OCI-LY7 (cell line): ENCODE measurements at regions not wholly inside any gene's neighbourhood (a gene's known extent, or its start where the extent isn't known, plus 50 kb on each side); places are given as distances from the start of the nearest gene placed in this dataset.

Experiments
- BruUV-seq: library from RNA; stranded (reverse); fragments of 400-500 nt; replicated peaks from 2 replicates; lab custom pipeline; 2021; lab: Mats Ljungman, UMichigan
- CTCF ChIA-PET: fragments of 300-600 bp; sonication (Branson Sonifier 250); formaldehyde crosslinking; loops from one replicate; lab custom pipeline; 2022; ENCODE audit warnings: antibody characterized with exemption; ENCODE audit not compliant: unreplicated experiment; lab: Charles Lee
- POLR2A ChIA-PET: fragments of 300-600 bp; sonication (Branson Sonifier 250); formaldehyde crosslinking; loops from one replicate; lab custom pipeline; 2022; ENCODE audit warnings: antibody characterized with exemption; lab: Charles Lee
- DNase-seq: peaks from one replicate; pipeline ENCODE4 v3.0.0-alpha.2; 2015; ENCODE audit warnings: low spot score
- H2AFZ ChIP-seq: fragments of 200-600 bp; sonication (generic), shearing (Covaris generic); 2 replicates; pipeline ENCODE4 v1.6.1; 2014; ENCODE audit warnings: mild to moderate bottlenecking, antibody characterized with exemption, low read length, moderate library complexity
- H3K27ac ChIP-seq: fragments of 200-600 bp; sonication (generic); 2 replicates; pipeline ENCODE4 v1.5.1; 2014; ENCODE audit warnings: mixed run types, low read depth, mild to moderate bottlenecking, moderate library complexity, low read length, inconsistent platforms; ENCODE audit not compliant: poor library complexity, severe bottlenecking
- H3K36me3 ChIP-seq: fragments of 200-600 bp; sonication (generic); 2 replicates; pipeline ENCODE4 v1.6.1; 2014; ENCODE audit warnings: mild to moderate bottlenecking, antibody characterized with exemption, low read length, moderate library complexity, mixed read lengths; ENCODE audit not compliant: insufficient read depth
- H3K4me1 ChIP-seq: fragments of 200-600 bp; sonication (generic); 2 replicates; pipeline ENCODE4 v1.5.1; 2014; ENCODE audit warnings: mild to moderate bottlenecking, low read length; ENCODE audit not compliant: insufficient read depth, poor library complexity, severe bottlenecking
- H3K4me2 ChIP-seq: fragments of 200-600 bp; sonication (generic); 2 replicates; pipeline ENCODE4 v1.6.1; 2014; ENCODE audit warnings: mild to moderate bottlenecking, low read length
- H3K4me3 ChIP-seq: fragments of 200-600 bp; sonication (generic); 2 replicates; pipeline ENCODE4 v1.5.1; 2014; ENCODE audit warnings: mild to moderate bottlenecking, low read depth, low read length; ENCODE audit not compliant: poor library complexity, severe bottlenecking
- H3K79me2 ChIP-seq: fragments of 200-600 bp; sonication (generic); 2 replicates; pipeline ENCODE4 v1.6.1; 2016; ENCODE audit warnings: low read depth, mild to moderate bottlenecking, low read length, moderate library complexity, mixed read lengths; ENCODE audit not compliant: insufficient read depth
- H3K9me2 ChIP-seq: fragments of 200-600 bp; sonication (generic); 2 replicates; pipeline ENCODE4 v1.6.1; 2016; ENCODE audit warnings: mild to moderate bottlenecking, low read length, mixed read lengths; ENCODE audit not compliant: insufficient read depth
- H3K9me3 ChIP-seq: fragments of 200-600 bp; sonication (generic); 2 replicates; pipeline ENCODE4 v1.6.1; 2014; ENCODE audit warnings: mild to moderate bottlenecking, mixed run types, low read length, mixed read lengths
- H4K20me1 ChIP-seq: fragments of 200-600 bp; sonication (generic); 2 replicates; pipeline ENCODE4 v1.6.1; 2014; ENCODE audit warnings: mild to moderate bottlenecking, antibody characterized with exemption, low read length, moderate library complexity, mixed read lengths; ENCODE audit not compliant: insufficient read depth
- CTCF ChIP-seq: fragments of 200-600 bp; sonication (generic); conservative IDR thresholded peaks from 2 replicates; pipeline ENCODE4 v1.5.1; 2014; ENCODE audit warnings: mild to moderate bottlenecking, antibody characterized with exemption, low read length, moderate library complexity, mixed read lengths
- EZH2phosphoT487 ChIP-seq: fragments of 200-600 bp; sonication (generic); IDR thresholded peaks from 2 replicates; pipeline ENCODE4 v1.6.1; 2018; ENCODE audit warnings: low read depth, borderline replicate concordance, mild to moderate bottlenecking, mixed run types, antibody characterized with exemption, low read length, moderate library complexity, mixed read lengths
- intact Hi-C: fragments of 100-400 bp; cut with micrococcal nuclease; formaldehyde crosslinking; loops from one replicate; pipeline ENCODE4 v1.10.0; 2022; ENCODE audit not compliant: unreplicated experiment

GRCh38 chr22:26817926-26818325 is 160.5 kb downstream of the MIAT start:
- Histone ChIP-seq H3K9me3 (no peaks in the 10 kb centered on the region), H3K9me2 (no peaks in the 10 kb centered on the region), H3K4me3 (no peak overlapping the region), H3K79me2 (no peaks in the 10 kb centered on the region), H3K36me3 (no peaks in the 10 kb centered on the region), H3K27ac (no peak overlapping the region), H2AFZ (no peak overlapping the region), H3K4me2 (no peak overlapping the region), H3K4me1 (no peaks in the 10 kb centered on the region), H4K20me1 (no peaks in the 10 kb centered on the region)
- BruUV-seq, result no TSS peak
- DNase-seq, result no peak
- ChIA-PET POLR2A (interaction anchor here (1.2 kb wide), 1 partner anchor 16 kb away, joined by 4 read pairs; no protein-coding TSS in a partner anchor), CTCF (no interaction called here)
- intact Hi-C loops, result no loop called here
- TF ChIP-seq EZH2phosphoT487 (no peak), CTCF (no peak)

GRCh38 chr22:26821854-26822253 is 164.5 kb downstream of the MIAT start:
- intact Hi-C loops, result no loop called here
- TF ChIP-seq CTCF, result no peak
- no peak for TF ChIP-seq EZH2phosphoT487
- H3K79me2 ChIP-seq, result no peaks in the 10 kb centered on the region
- H4K20me1 ChIP-seq, result no peaks in the 10 kb centered on the region
- H3K9me2 ChIP-seq, result no peaks in the 10 kb centered on the region
- no peak overlapping the region for H2AFZ ChIP-seq
- ChIA-PET CTCF (no interaction called here), POLR2A (no interaction called here)
- no TSS peak for BruUV-seq
- H3K36me3 ChIP-seq, result no peaks in the 10 kb centered on the region
- DNase-seq, result no peak
- H3K9me3 ChIP-seq, result no peaks in the 10 kb centered on the region
- H3K4me2 ChIP-seq, result no peak overlapping the region
- no peak overlapping the region for H3K27ac ChIP-seq
- no peaks in the 10 kb centered on the region for H3K4me1 ChIP-seq
- no peak overlapping the region for H3K4me3 ChIP-seq

- Histone ChIP-seq H3K79me2 (no peaks in the 10 kb centered on the region), H3K27ac (no peak overlapping the region), H2AFZ (no peak overlapping the region), H3K9me2 (no peaks in the 10 kb centered on the region), H3K9me3 (no peaks in the 10 kb centered on the region), H3K4me2 (no peak overlapping the region), H3K4me3 (no peak overlapping the region), H4K20me1 (no peaks in the 10 kb centered on the region), H3K4me1 (no peaks in the 10 kb centered on the region), H3K36me3 (no peaks in the 10 kb centered on the region)
- CTCF ChIA-PET, result no interaction called here
- TF ChIP-seq EZH2phosphoT487 (no peak), CTCF (no peak)
- BruUV-seq, result no TSS peak
- intact Hi-C loops, result no loop called here
- DNase-seq, result no peak
- POLR2A ChIA-PET, result no interaction called here
Observed at GRCh38 chr22:26822313-26822712, 164.9 kb downstream of the MIAT start.
